IMR-90 (cell line): ENCODE measurements at regions not wholly inside any gene's neighbourhood (a gene's known extent, or its start where the extent isn't known, plus 50 kb on each side); places are given as distances from the start of the nearest gene placed in this dataset.

Source experiments
- ATAC-seq: fragments of 200-7000 bp; cut with Tn5 transposase; 2 replicates; pipeline ENCODE4 v1.9.1; 2020; ENCODE audit warnings: low read depth, mild to moderate bottlenecking, moderate library complexity
- BruUV-seq: library from RNA; stranded (reverse); fragments of 400-500 nt; replicated peaks from 2 replicates; lab custom pipeline; 2021; lab: Mats Ljungman, UMichigan
- CTCF ChIA-PET: fragments of 300-600 bp; formaldehyde crosslinking; extraction: SDS; loops from one replicate; lab custom pipeline; 2021; ENCODE audit warnings: antibody characterized with exemption; lab: Yijun Ruan, JAX
- POLR2A ChIA-PET: fragments of 300-600 bp; sonication (Branson Sonifier 250); formaldehyde crosslinking; loops from one replicate; lab custom pipeline; 2022; ENCODE audit warnings: antibody characterized with exemption; ENCODE audit not compliant: unreplicated experiment; lab: Charles Lee
- DNase-seq: peaks from one replicate; pipeline ENCODE4 v3.0.0; 2013
- H2AFZ ChIP-seq: replicated peaks from 2 replicates; pipeline ENCODE3; 2013; ENCODE audit warnings: low read length, mild to moderate bottlenecking; ENCODE audit not compliant: poor library complexity
- H2AK5ac ChIP-seq: 2 replicates; pipeline ENCODE4 v1.6.1; 2013; ENCODE audit warnings: low read depth, low read length, inconsistent platforms
- H2AK9ac ChIP-seq: replicated peaks from 2 replicates; pipeline ENCODE3; 2013; ENCODE audit warnings: mild to moderate bottlenecking, low read depth, low read length, moderate library complexity; ENCODE audit not compliant: poor library complexity
- H2BK120ac ChIP-seq: 2 replicates; pipeline ENCODE4 v1.6.1; 2013; ENCODE audit warnings: low read depth, low read length, inconsistent platforms
- H2BK15ac ChIP-seq: 3 replicates; pipeline ENCODE4 v1.6.1; 2013; ENCODE audit warnings: low read depth, low read length, inconsistent platforms
- H2BK20ac ChIP-seq: 2 replicates; pipeline ENCODE4 v1.6.1; 2013; ENCODE audit warnings: low read depth, mild to moderate bottlenecking, inconsistent platforms, low read length, moderate library complexity
- H2BK5ac ChIP-seq: 2 replicates; pipeline ENCODE4 v1.6.1; 2013; ENCODE audit warnings: mild to moderate bottlenecking, low read depth, low read length, inconsistent platforms; ENCODE audit not compliant: poor library complexity, severe bottlenecking
- H3K14ac ChIP-seq: replicated peaks from 2 replicates; pipeline ENCODE4 v1.6.1; 2013; ENCODE audit warnings: low read depth, low read length, inconsistent platforms
- H3K18ac ChIP-seq: 2 replicates; pipeline ENCODE4 v1.6.1; 2013; ENCODE audit warnings: low read depth, low read length, control low read depth
- H3K23ac ChIP-seq: 2 replicates; pipeline ENCODE4 v1.6.1; 2013; ENCODE audit warnings: low read depth, low read length, inconsistent platforms
- H3K27ac ChIP-seq: 2 replicates; pipeline ENCODE4 v1.5.1; 2013; ENCODE audit warnings: mild to moderate bottlenecking, control low read depth, low read length; ENCODE audit not compliant: insufficient read depth
- H3K27me3 ChIP-seq: 2 replicates; pipeline ENCODE4 v1.6.1; 2013; ENCODE audit warnings: low read length; ENCODE audit not compliant: control insufficient read depth, insufficient read depth
- H3K36me3 ChIP-seq: 2 replicates; pipeline ENCODE4 v1.6.1; 2013; ENCODE audit warnings: low read length, mixed read lengths; ENCODE audit not compliant: control insufficient read depth, insufficient read depth
- H3K4ac ChIP-seq: 2 replicates; pipeline ENCODE4 v1.6.1; 2013; ENCODE audit warnings: low read depth, low read length, inconsistent platforms
- H3K4me1 ChIP-seq: 2 replicates; pipeline ENCODE4 v1.6.1; 2013; ENCODE audit warnings: low read length, mixed read lengths; ENCODE audit not compliant: control insufficient read depth, insufficient read depth
- H3K4me2 ChIP-seq: 2 replicates; pipeline ENCODE4 v1.6.1; 2013; ENCODE audit warnings: low read depth, mild to moderate bottlenecking, control low read depth, low read length, moderate library complexity
- H3K4me3 ChIP-seq: 2 replicates; pipeline ENCODE4 v1.5.1; 2013; ENCODE audit warnings: low read depth, mild to moderate bottlenecking, control low read depth, low read length, moderate library complexity; ENCODE audit not compliant: insufficient read depth
- H3K56ac ChIP-seq: 2 replicates; pipeline ENCODE4 v1.6.1; 2013; ENCODE audit warnings: low read length, inconsistent platforms; ENCODE audit not compliant: insufficient read depth; ENCODE audit errors: extremely low read depth
- H3K79me1 ChIP-seq, 2 experiments: 2 replicates each; pipeline ENCODE4 v1.6.1; 2013; ENCODE audit warnings: low read length in 2 of 2, inconsistent platforms in 1 of 2, low read depth in 1 of 2
- H3K9ac ChIP-seq: 2 replicates; pipeline ENCODE4 v1.6.1; 2013; ENCODE audit warnings: low read depth, low read length, control low read depth
- H3K9me1 ChIP-seq: 2 replicates; pipeline ENCODE4 v1.6.1; 2013; ENCODE audit warnings: low read length, inconsistent platforms; ENCODE audit not compliant: insufficient read depth
- H3K9me3 ChIP-seq: 2 replicates; pipeline ENCODE4 v1.6.1; 2013; ENCODE audit warnings: low read length; ENCODE audit not compliant: control insufficient read depth, insufficient read depth
- H4K20me1 ChIP-seq: 2 replicates; pipeline ENCODE4 v1.6.1; 2013; ENCODE audit warnings: low read length, inconsistent platforms; ENCODE audit not compliant: insufficient read depth
- H4K5ac ChIP-seq: 2 replicates; pipeline ENCODE4 v1.6.1; 2013; ENCODE audit warnings: mild to moderate bottlenecking, low read depth, low read length, control low read depth
- H4K8ac ChIP-seq, 2 experiments: 2 replicates each; pipeline ENCODE4 v1.6.1; 2013; ENCODE audit warnings: low read depth in 2 of 2, low read length in 2 of 2, control low read depth in 1 of 2, inconsistent platforms in 1 of 2
- H4K91ac ChIP-seq: 2 replicates; pipeline ENCODE4 v1.6.1; 2013; ENCODE audit warnings: low read depth, low read length, inconsistent platforms; ENCODE audit not compliant: insufficient read depth
- BHLHE40 ChIP-seq: fragments of 150-350 bp; IDR thresholded peaks from 2 replicates; pipeline ENCODE4 v1.6.1; 2016; ENCODE audit warnings: mild to moderate bottlenecking, low read depth, low read length
- CEBPB ChIP-seq: IDR thresholded peaks from 2 replicates; pipeline ENCODE4 v1.6.1; 2012; ENCODE audit warnings: low read depth, low read length, improper control_type of control experiment
- CHD1 ChIP-seq: IDR thresholded peaks from 2 replicates; pipeline ENCODE4 v1.6.1; 2012; ENCODE audit warnings: low read depth, low read length, improper control_type of control experiment
- CTCF ChIP-seq: conservative IDR thresholded peaks from 2 replicates; pipeline ENCODE4 v1.5.1; 2012; ENCODE audit warnings: mild to moderate bottlenecking, low read depth, low read length, improper control_type of control experiment
- FOS ChIP-seq: fragments of 150-350 bp; IDR thresholded peaks from 2 replicates; pipeline ENCODE4 v1.6.1; 2016; ENCODE audit warnings: low read depth, low read length
- MAFK ChIP-seq: IDR thresholded peaks from 2 replicates; pipeline ENCODE4 v1.6.1; 2012; ENCODE audit warnings: low read depth, low read length, improper control_type of control experiment
- MAZ ChIP-seq: IDR thresholded peaks from 2 replicates; pipeline ENCODE4 v1.6.1; 2012; ENCODE audit warnings: low read depth, mild to moderate bottlenecking, low read length, improper control_type of control experiment, moderate library complexity, borderline replicate concordance
- MXI1 ChIP-seq: IDR thresholded peaks from 2 replicates; pipeline ENCODE4 v1.6.1; 2012; ENCODE audit warnings: low read depth, mild to moderate bottlenecking, low read length, moderate library complexity, borderline replicate concordance
- NFE2L2 ChIP-seq: fragments of 150-350 bp; IDR thresholded peaks from 2 replicates; pipeline ENCODE4 v1.6.1; 2016; ENCODE audit warnings: low read depth, mild to moderate bottlenecking, low read length
- POLR2A ChIP-seq: IDR thresholded peaks from 2 replicates; pipeline ENCODE4 v1.6.1; 2012; ENCODE audit warnings: mild to moderate bottlenecking, low read depth, low read length
- RCOR1 ChIP-seq: IDR thresholded peaks from 2 replicates; pipeline ENCODE4 v1.6.1; 2012; ENCODE audit warnings: mild to moderate bottlenecking, low read length, improper control_type of control experiment; ENCODE audit not compliant: insufficient replicate concordance
- RFX5 ChIP-seq: IDR thresholded peaks from 2 replicates; pipeline ENCODE4 v1.8.0; 2012; ENCODE audit warnings: low read depth, mild to moderate bottlenecking, low read length, moderate library complexity
- SMC3 ChIP-seq: fragments of 150-350 bp; IDR thresholded peaks from 2 replicates; pipeline ENCODE4 v1.6.1; 2016; ENCODE audit warnings: low read depth, mild to moderate bottlenecking, antibody characterized with exemption, low read length, moderate library complexity
- WGBS, 2 experiments: methylation state at CpG; one replicate each; pipeline versions ENCODE4 v1.1.5 to v1.1.7; 2013; ENCODE audit warnings: missing lambda C conversion rate in 2 of 2; ENCODE audit not compliant: insufficient read length in 1 of 2; ENCODE audit errors: extremely low coverage in 2 of 2; 5-methylcytosine and 5-hydroxymethylcytosine counted together
- dilution Hi-C: fragments of 300-500 bp; cut with HindIII; formaldehyde crosslinking; loops from one replicate; pipeline ENCODE4 v1.14.3; 2018; ENCODE audit warnings: low sequenced_read_pairs; ENCODE audit not compliant: unreplicated experiment
- in situ Hi-C: fragments of 300-500 bp; cut with MboI; formaldehyde crosslinking; loops from 3 replicates; pipeline ENCODE4 v1.14.3; 2019; ENCODE audit warnings: low sequenced_read_pairs, inconsistent platforms, mixed read lengths
- intact Hi-C: fragments of 100-400 bp; cut with micrococcal nuclease; formaldehyde crosslinking; loops from 2 replicates; pipeline ENCODE4 v1.10.0; 2022
- TF ChIP-seq, protein P1 (sequence below): fragments of 150-350 bp; IDR thresholded peaks from 2 replicates; pipeline ENCODE4 v1.6.1; 2016; ENCODE audit warnings: low read depth, mild to moderate bottlenecking, low read length, moderate library complexity, borderline replicate concordance
- TF ChIP-seq, protein P2 (sequence below): fragments of 150-350 bp; IDR thresholded peaks from 2 replicates; pipeline ENCODE4 v1.6.1; 2017; ENCODE audit warnings: mild to moderate bottlenecking, antibody characterized with exemption, low read length, low read depth

GRCh38 chr2:58860586-58860985, 619.5 kb upstream of the FANCL start:
- DNase-seq = no peak

More at GRCh38 chr2:58860586-58860985, 619.5 kb upstream of the FANCL start:
- Histone ChIP-seq H2AFZ (no peak overlapping the region), H3K56ac (no peak overlapping the region), H4K20me1 (no peaks in the 10 kb centered on the region), H3K27ac (no peak overlapping the region), H2BK5ac (no peak overlapping the region), H4K91ac (no peak overlapping the region), H3K9ac (no peak overlapping the region), H4K8ac (no peak overlapping the region), H2BK20ac (no peak overlapping the region), H3K4me1 (no peaks in the 10 kb centered on the region), H3K9me1 (no peaks in the 10 kb centered on the region), H3K18ac (no peak overlapping the region), H3K4me2 (no peak overlapping the region), H3K4me3 (no peak overlapping the region), H2AK9ac (no peak overlapping the region), H3K23ac (no peak overlapping the region), H3K4ac (no peak overlapping the region), H3K79me1 (no peaks in the 10 kb centered on the region), H3K14ac (no peak overlapping the region), H3K36me3 (no peaks in the 10 kb centered on the region), H3K9me3 (no peaks in the 10 kb centered on the region), H2BK15ac (no peak overlapping the region), H2BK120ac (no peak overlapping the region), H2AK5ac (no peak overlapping the region), H4K5ac (no peak overlapping the region), H3K27me3 (no peaks in the 10 kb centered on the region)
- intact Hi-C loops = no loop called here
- in situ Hi-C loops = no loop called here
- POLR2A ChIA-PET = no interaction called here
- TF ChIP-seq POLR2A = no peak
- TF ChIP-seq CEBPB = no peak
- TF ChIP-seq MXI1 = no peak
- no peak for TF ChIP-seq CHD1
- TF ChIP-seq RFX5 = no peak
- TF ChIP-seq, protein P1, sequence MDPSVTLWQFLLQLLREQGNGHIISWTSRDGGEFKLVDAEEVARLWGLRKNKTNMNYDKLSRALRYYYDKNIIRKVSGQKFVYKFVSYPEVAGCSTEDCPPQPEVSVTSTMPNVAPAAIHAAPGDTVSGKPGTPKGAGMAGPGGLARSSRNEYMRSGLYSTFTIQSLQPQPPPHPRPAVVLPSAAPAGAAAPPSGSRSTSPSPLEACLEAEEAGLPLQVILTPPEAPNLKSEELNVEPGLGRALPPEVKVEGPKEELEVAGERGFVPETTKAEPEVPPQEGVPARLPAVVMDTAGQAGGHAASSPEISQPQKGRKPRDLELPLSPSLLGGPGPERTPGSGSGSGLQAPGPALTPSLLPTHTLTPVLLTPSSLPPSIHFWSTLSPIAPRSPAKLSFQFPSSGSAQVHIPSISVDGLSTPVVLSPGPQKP = no peak
- no peak for TF ChIP-seq RCOR1
- no peak for TF ChIP-seq CTCF
- TF ChIP-seq FOS = no peak
- TF ChIP-seq MAZ = no peak
- no peak for TF ChIP-seq SMC3
- TF ChIP-seq, protein P2, sequence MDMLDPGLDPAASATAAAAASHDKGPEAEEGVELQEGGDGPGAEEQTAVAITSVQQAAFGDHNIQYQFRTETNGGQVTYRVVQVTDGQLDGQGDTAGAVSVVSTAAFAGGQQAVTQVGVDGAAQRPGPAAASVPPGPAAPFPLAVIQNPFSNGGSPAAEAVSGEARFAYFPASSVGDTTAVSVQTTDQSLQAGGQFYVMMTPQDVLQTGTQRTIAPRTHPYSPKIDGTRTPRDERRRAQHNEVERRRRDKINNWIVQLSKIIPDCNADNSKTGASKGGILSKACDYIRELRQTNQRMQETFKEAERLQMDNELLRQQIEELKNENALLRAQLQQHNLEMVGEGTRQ = no peak
- TF ChIP-seq BHLHE40 = no peak
- TF ChIP-seq MAFK = no peak
- no peak for TF ChIP-seq NFE2L2
- dilution Hi-C loops = no loop called here
- no peak for ATAC-seq
- CTCF ChIA-PET = no interaction called here
- BruUV-seq = no TSS peak
- no CpG with 5 or more reads among the region's 1 CpG for WGBS, 2 experiments
